Activated T-helper 2 cell treated with anti-CD3 and anti-CD28 coated beads, Interferon-gamma antibody, Interleukin-2, Interleukin-4, amounts not matched to agents 10 μg/mL and 5 μg/mL and 100 μg/mL, durations not matched to agents 14 hours and 24 hours and 36 hours (primary cell): ENCODE measurements at regions not wholly inside any gene's neighbourhood (a gene's known extent, or its start where the extent isn't known, plus 50 kb on each side); places are given as distances from the start of the nearest gene placed in this dataset.
"Not testable (repeated sequence)": the region's sequence is repeated elsewhere in the genome, so short reads cannot be mapped to it uniquely, and the experiment has no call there.

Source experiments
- DNase-seq: peaks from one replicate; pipeline ENCODE4 v3.0.0; 2021; ENCODE audit warnings: low spot score
- H3K27ac Mint-ChIP-seq: one replicate; pipeline ENCODE4 v1.8.0; 2021; ENCODE audit warnings: mixed read lengths
- H3K27me3 Mint-ChIP-seq: one replicate; pipeline ENCODE4 v1.8.0; 2021; ENCODE audit warnings: low read depth, mixed read lengths
- H3K36me3 Mint-ChIP-seq: one replicate; pipeline ENCODE4 v1.8.0; 2021; ENCODE audit warnings: low read depth, mixed read lengths
- H3K4me1 Mint-ChIP-seq: one replicate; pipeline ENCODE4 v1.8.0; 2021; ENCODE audit warnings: low read depth, mixed read lengths
- H3K4me3 Mint-ChIP-seq: one replicate; pipeline ENCODE4 v1.8.0; 2021; ENCODE audit warnings: low read depth, mild to moderate bottlenecking, moderate library complexity, mixed read lengths
- H3K9me3 Mint-ChIP-seq: one replicate; pipeline ENCODE4 v1.8.0; 2021; ENCODE audit warnings: mixed read lengths
- intact Hi-C: fragments of 100-400 bp; cut with micrococcal nuclease; formaldehyde crosslinking; loops from one replicate; pipeline ENCODE4 v1.15.1; 2023

- H3K4me3 Mint-ChIP-seq = peak overlapping the region; percentile 42
- H3K9me3 Mint-ChIP-seq, H3K4me1 Mint-ChIP-seq, intact Hi-C loops, H3K27ac Mint-ChIP-seq, H3K36me3 Mint-ChIP-seq, DNase-seq: not testable (repeated sequence)
- H3K27me3 Mint-ChIP-seq = peaks cover 46% of the 10 kb centered on the region
Observed at GRCh38 chr7:29685651-29686271, 120.5 kb upstream of the WIPF3 start.

DNA sequence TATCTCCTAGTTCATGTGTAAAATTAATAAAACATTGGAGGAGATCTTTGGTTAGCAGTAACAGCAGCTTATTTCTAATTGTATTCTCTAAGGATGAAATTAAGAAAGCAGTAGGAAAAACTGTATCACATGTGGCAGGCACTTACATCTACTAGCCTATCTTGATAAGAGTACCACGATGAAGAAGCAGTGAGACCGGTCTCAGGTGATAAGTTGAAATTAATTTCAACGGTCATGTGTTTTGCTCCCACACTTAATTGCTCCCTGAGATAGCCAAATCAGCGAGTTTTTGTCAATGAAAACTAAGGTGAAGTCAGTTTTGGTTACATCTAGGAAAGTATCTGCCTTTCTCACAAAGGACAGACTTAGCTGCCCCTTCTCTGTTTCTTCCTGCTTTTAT lies 115.8 kb upstream of the WIPF3 start:
- peaks cover 29% of the 10 kb centered on the region for H3K27me3 Mint-ChIP-seq
- DNase-seq, H3K4me3 Mint-ChIP-seq, intact Hi-C loops, H3K9me3 Mint-ChIP-seq, H3K36me3 Mint-ChIP-seq, H3K27ac Mint-ChIP-seq, H3K4me1 Mint-ChIP-seq: not testable (repeated sequence)

GRCh38 chr7:29696402-29696801 lies 109.9 kb upstream of the WIPF3 start:
- H3K36me3 Mint-ChIP-seq, DNase-seq, H3K4me1 Mint-ChIP-seq, intact Hi-C loops, H3K27me3 Mint-ChIP-seq, H3K9me3 Mint-ChIP-seq, H3K27ac Mint-ChIP-seq, H3K4me3 Mint-ChIP-seq: not testable (repeated sequence)

GRCh38 chr7:29699723-29700122 lies 106.6 kb upstream of the WIPF3 start:
- H3K36me3 Mint-ChIP-seq, H3K27me3 Mint-ChIP-seq, H3K27ac Mint-ChIP-seq, H3K4me1 Mint-ChIP-seq, DNase-seq, intact Hi-C loops, H3K4me3 Mint-ChIP-seq, H3K9me3 Mint-ChIP-seq: not testable (repeated sequence)

GRCh38 chr7:29701540-29701939 lies 104.8 kb upstream of the WIPF3 start:
- H3K27ac Mint-ChIP-seq, H3K9me3 Mint-ChIP-seq, DNase-seq, H3K4me3 Mint-ChIP-seq, intact Hi-C loops, H3K27me3 Mint-ChIP-seq, H3K4me1 Mint-ChIP-seq, H3K36me3 Mint-ChIP-seq: not testable (repeated sequence)

DNA sequence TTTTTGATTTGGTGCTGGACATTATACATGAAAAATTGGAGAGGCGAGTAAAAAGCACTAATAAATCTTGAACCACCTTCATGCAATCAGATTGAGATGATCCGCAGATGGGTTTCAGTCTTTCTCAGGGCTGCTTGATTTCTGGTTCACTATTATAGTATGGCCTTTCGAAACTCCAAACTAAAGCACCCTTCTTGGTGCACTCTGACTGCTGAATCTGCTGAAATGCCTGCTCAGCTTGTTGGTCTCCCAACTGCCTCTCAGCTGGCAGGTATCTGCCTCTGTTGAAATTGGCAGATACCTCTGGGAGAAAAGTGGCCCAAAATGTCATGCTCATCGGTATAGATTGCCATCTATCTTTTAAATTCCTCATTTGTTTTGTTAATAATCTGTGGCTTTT lies 102.5 kb upstream of the WIPF3 start:
- H3K36me3 Mint-ChIP-seq, H3K4me3 Mint-ChIP-seq, H3K4me1 Mint-ChIP-seq, H3K27me3 Mint-ChIP-seq, H3K9me3 Mint-ChIP-seq, intact Hi-C loops, DNase-seq, H3K27ac Mint-ChIP-seq: not testable (repeated sequence)

DNA sequence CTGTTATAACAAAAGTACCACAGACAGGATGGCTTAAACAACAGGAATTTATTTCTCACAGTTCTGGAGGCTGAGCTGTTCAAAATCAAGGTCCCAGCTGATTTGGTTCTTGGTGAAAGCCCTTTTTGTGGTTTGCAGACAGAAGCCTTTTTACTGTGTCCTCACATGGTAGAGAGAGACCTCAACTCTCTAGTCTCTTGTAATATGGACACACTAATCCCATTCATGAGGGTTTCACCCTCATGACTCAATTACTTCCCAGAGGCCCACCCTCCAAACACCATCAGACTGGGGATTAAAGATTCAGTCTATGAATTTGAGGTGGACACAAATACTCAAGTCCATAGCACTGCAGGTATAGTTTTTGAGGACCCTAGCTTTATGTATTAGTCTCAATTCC lies 97.3 kb upstream of the WIPF3 start:
- H3K4me1 Mint-ChIP-seq, DNase-seq, H3K9me3 Mint-ChIP-seq, intact Hi-C loops, H3K27me3 Mint-ChIP-seq, H3K4me3 Mint-ChIP-seq, H3K36me3 Mint-ChIP-seq, H3K27ac Mint-ChIP-seq: not testable (repeated sequence)

- H3K4me1 Mint-ChIP-seq, H3K27ac Mint-ChIP-seq, DNase-seq, H3K36me3 Mint-ChIP-seq, intact Hi-C loops, H3K4me3 Mint-ChIP-seq, H3K9me3 Mint-ChIP-seq: not testable (repeated sequence)
- peaks cover 14% of the 10 kb centered on the region for H3K27me3 Mint-ChIP-seq
Observed at GRCh38 chr7:29723127-29723526, 83.2 kb upstream of the WIPF3 start.

GRCh38 chr7:29723599-29723998 lies 82.7 kb upstream of the WIPF3 start:
- intact Hi-C loops = no loop called here
- Mint-ChIP-seq H3K36me3 (no peaks in the 10 kb centered on the region), H3K9me3 (no peaks in the 10 kb centered on the region), H3K27me3 (peaks cover 17% of the 10 kb centered on the region), H3K4me3 (no peak overlapping the region), H3K27ac (no peak overlapping the region), H3K4me1 (no peaks in the 10 kb centered on the region)
- no peak for DNase-seq

- H3K4me1 Mint-ChIP-seq, DNase-seq, intact Hi-C loops, H3K27ac Mint-ChIP-seq, H3K9me3 Mint-ChIP-seq, H3K4me3 Mint-ChIP-seq, H3K36me3 Mint-ChIP-seq: not testable (repeated sequence)
- H3K27me3 Mint-ChIP-seq = peaks cover 21% of the 10 kb centered on the region
Observed at GRCh38 chr7:29729534-29730165, 76.7 kb upstream of the WIPF3 start.

DNA sequence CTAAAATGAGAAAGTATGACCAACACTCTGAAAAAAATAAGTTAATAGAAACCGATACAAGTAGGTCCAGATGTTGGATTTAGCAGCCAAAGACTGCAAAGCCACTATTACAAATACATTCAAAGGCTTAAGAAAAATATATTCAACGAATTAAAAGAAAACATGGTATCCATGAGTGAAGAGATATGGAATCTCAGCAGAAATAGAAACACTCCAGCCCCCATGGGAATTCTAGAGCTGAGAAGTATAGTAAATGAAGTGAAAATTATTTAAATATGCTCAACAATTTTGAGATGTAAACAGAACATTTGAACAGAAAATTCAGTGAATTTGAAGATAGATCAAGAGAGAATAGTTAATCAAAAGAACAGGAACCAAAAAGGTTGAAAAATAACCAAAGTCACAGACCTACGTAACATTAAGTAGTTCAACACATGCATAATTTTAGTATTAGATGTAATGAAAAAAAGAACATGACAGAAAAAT lies 72.0 kb upstream of the WIPF3 start:
- Mint-ChIP-seq H3K4me3 (no peak overlapping the region), H3K27me3 (peaks cover 17% of the 10 kb centered on the region), H3K27ac (no peak overlapping the region), H3K9me3 (no peaks in the 10 kb centered on the region), H3K4me1 (no peaks in the 10 kb centered on the region), H3K36me3 (no peaks in the 10 kb centered on the region)
- DNase-seq = no peak
- intact Hi-C loops = no loop called here

- H3K27me3 Mint-ChIP-seq, H3K4me3 Mint-ChIP-seq, H3K27ac Mint-ChIP-seq, H3K36me3 Mint-ChIP-seq, H3K4me1 Mint-ChIP-seq, DNase-seq, H3K9me3 Mint-ChIP-seq: not testable (repeated sequence)
- intact Hi-C loops = loop anchor here (5.0 kb wide), 1 partner anchor 115 kb away; no protein-coding TSS in a partner anchor
Observed at GRCh38 chr7:29747645-29748245, 58.6 kb upstream of the WIPF3 start.

DNA sequence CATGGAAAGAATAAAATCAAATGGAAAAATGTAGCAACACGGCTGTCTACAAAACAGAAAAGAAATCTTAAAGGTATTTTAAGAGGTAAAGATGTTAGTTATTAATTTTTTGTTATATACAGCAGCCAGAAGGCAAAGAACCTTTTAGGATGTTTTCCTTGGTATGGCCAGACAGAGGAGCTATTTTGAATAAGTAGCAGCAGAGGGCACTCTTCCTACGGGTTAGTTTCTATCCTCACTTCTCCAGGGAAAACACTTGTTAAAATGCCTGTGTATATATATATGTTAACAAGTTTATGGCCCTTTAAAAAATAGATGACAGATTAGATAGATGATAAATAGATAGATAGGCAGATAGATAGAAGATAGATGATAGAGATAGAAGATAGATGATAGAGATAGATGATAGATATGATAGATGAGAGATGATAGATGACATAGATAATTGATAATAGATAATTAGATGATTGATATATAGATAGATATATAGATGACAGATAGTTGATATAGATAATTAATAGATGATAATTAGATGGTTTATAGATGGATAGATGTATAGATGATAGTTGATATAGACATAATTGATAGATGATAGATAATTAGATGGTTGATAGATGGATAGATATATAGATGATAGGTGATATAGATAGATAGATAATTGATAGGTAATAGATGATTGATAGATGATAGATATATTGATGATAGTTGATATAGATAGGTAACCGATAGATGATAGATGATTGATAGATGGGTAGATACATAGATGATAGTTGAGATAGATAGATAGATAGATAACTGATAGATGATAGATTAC lies 57.8 kb upstream of the WIPF3 start:
- intact Hi-C loops = loop anchor here (5.0 kb wide), 1 partner anchor 116 kb away; no protein-coding TSS in a partner anchor
- no peaks in the 10 kb centered on the region for H3K27me3 Mint-ChIP-seq
- H3K9me3 Mint-ChIP-seq = no peaks in the 10 kb centered on the region
- no peaks in the 10 kb centered on the region for H3K36me3 Mint-ChIP-seq
- H3K27ac Mint-ChIP-seq = no peak overlapping the region
- no peaks in the 10 kb centered on the region for H3K4me1 Mint-ChIP-seq
- DNase-seq = no peak
- H3K4me3 Mint-ChIP-seq = no peak overlapping the region
